Activated naive CD4-positive, alpha-beta T cell treated with anti-CD3 and anti-CD28 coated beads, Interleukin-2, amount 10 ng/mL, durations not matched to agents 7 days and 5 days (primary cell): ENCODE measurements at regions not wholly inside any gene's neighbourhood (a gene's known extent, or its start where the extent isn't known, plus 50 kb on each side); places are given as distances from the start of the nearest gene placed in this dataset.

ENCODE experiments used
- CTCF ChIA-PET: fragments of 350-600 bp; sonication (Branson Sonifier 250); formaldehyde crosslinking; loops from one replicate; lab custom pipeline; 2021; ENCODE audit warnings: antibody characterized with exemption; lab: Charles Lee
- DNase-seq: peaks from one replicate; pipeline ENCODE4 v3.0.0-alpha.2; 2020
- H3K27ac Mint-ChIP-seq: one replicate; pipeline ENCODE4 v1.8.0; 2021; ENCODE audit warnings: mild to moderate bottlenecking, moderate library complexity, mixed read lengths
- H3K27me3 Mint-ChIP-seq: one replicate; pipeline ENCODE4 v1.8.0; 2021; ENCODE audit warnings: mild to moderate bottlenecking, mixed read lengths
- H3K36me3 Mint-ChIP-seq: one replicate; pipeline ENCODE4 v1.8.0; 2021; ENCODE audit warnings: mixed read lengths
- H3K4me1 Mint-ChIP-seq: one replicate; pipeline ENCODE4 v1.8.0; 2021; ENCODE audit warnings: mixed read lengths
- H3K4me3 Mint-ChIP-seq: one replicate; pipeline ENCODE4 v1.8.0; 2021; ENCODE audit warnings: mild to moderate bottlenecking, moderate library complexity, mixed read lengths
- H3K9me3 Mint-ChIP-seq: one replicate; pipeline ENCODE4 v1.8.0; 2021; ENCODE audit warnings: mixed read lengths

DNA sequence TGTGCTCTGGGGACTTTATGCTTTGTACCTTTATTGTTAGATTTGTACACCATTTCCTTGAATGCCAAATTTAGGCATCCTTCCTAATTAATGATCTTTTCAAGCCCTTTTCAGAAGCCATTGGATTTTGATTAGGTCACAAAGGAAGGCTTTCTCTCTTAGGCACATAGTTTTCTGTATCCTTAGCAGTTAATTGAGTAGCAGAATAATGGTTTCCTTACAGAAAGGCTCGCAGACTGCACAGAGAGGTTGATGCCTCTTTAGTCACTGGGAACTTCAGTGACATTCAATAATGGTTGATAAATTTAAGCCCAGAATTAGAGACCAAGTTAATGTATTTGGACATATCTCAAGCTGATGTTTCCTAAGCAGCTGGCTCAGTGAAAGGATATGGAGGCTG, 139.1 kb upstream of the VGLL2 start:
- H3K4me3 Mint-ChIP-seq: no peak overlapping the region
- H3K27ac Mint-ChIP-seq: no peak overlapping the region
- DNase-seq: no peak
- CTCF ChIA-PET: no interaction called here
- H3K36me3 Mint-ChIP-seq: no peaks in the 10 kb centered on the region
- H3K27me3 Mint-ChIP-seq: no peaks in the 10 kb centered on the region
- no peaks in the 10 kb centered on the region for H3K4me1 Mint-ChIP-seq
- peaks cover 5% of the 10 kb centered on the region for H3K9me3 Mint-ChIP-seq

DNA sequence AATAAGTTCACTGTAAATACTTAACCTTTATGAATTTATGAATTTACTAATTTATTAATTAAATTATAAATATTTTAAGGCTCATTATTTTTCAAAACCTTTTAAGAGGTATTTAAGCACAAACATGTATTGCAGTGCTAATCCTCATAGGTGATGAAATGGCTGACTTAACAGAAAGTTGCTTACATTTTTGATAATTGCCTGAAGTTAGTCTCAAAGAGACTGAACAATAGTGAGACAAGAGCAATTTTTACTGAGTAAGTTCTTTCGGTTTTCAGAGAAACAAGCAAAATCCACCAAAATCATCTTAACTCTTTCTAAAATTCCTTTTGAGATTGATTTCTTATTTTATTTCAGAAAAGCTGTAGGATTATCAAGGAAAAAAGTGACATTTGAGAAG, 137.3 kb upstream of the VGLL2 start:
- no peaks in the 10 kb centered on the region for H3K27me3 Mint-ChIP-seq
- CTCF ChIA-PET: no interaction called here
- no peak overlapping the region for H3K27ac Mint-ChIP-seq
- DNase-seq: no peak
- H3K4me3 Mint-ChIP-seq: no peak overlapping the region
- H3K36me3 Mint-ChIP-seq: no peaks in the 10 kb centered on the region
- no peaks in the 10 kb centered on the region for H3K9me3 Mint-ChIP-seq
- H3K4me1 Mint-ChIP-seq: no peaks in the 10 kb centered on the region

DNA sequence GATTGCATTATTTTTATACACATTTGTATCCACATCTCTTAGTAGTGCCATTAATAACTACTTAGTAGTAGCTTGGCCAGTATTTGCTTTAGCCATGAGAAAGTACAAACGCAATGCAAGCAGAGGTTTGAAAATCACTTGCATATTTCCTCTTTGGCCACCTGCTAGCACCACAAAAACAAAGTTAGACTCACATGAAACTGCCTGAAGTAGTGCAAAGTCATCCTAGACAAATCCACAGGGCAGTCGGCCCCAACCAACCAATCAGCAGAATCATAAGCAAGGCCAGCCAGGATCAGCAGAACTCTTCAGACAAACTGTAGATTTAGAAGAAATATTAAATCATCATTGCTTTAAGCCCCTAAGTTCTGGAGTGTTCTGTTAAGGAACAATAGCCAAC, 135.2 kb upstream of the VGLL2 start:
- Mint-ChIP-seq H3K4me1 (no peaks in the 10 kb centered on the region), H3K36me3 (no peaks in the 10 kb centered on the region), H3K27ac (no peak overlapping the region), H3K4me3 (no peak overlapping the region), H3K9me3 (no peaks in the 10 kb centered on the region), H3K27me3 (no peaks in the 10 kb centered on the region)
- CTCF ChIA-PET: no interaction called here
- DNase-seq: no peak

DNA sequence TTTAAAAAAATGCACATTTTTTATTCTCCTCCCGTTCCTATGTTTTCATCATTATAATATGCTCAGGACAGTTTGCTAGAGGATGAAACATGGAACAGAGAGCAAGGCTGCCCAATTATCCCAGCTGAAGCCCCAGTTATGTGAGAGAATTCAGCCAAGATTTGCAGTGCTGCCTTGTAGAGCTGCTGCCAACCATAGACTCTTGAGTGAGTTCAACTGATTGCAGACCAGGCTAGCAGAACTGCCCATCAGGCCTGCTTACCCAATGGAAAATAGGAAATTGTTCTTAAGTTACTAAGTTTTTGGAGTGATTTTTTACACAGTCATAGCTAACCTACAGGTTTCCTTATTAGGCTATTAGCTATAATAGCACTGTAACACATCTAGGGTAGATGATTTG, 128.7 kb upstream of the VGLL2 start:
- Mint-ChIP-seq H3K9me3 (no peaks in the 10 kb centered on the region), H3K36me3 (no peaks in the 10 kb centered on the region), H3K27me3 (no peaks in the 10 kb centered on the region), H3K4me1 (no peaks in the 10 kb centered on the region), H3K27ac (no peak overlapping the region), H3K4me3 (no peak overlapping the region)
- DNase-seq: no peak
- CTCF ChIA-PET: no interaction called here

- Mint-ChIP-seq H3K27ac (no peak overlapping the region), H3K4me1 (no peaks in the 10 kb centered on the region), H3K36me3 (no peaks in the 10 kb centered on the region), H3K9me3 (no peaks in the 10 kb centered on the region), H3K27me3 (no peaks in the 10 kb centered on the region), H3K4me3 (no peak overlapping the region)
- CTCF ChIA-PET: no interaction called here
- no peak for DNase-seq
Measured at GRCh38 chr6:117137711-117138110, 127.6 kb upstream of the VGLL2 start.

GRCh38 chr6:117138425-117138824, 126.9 kb upstream of the VGLL2 start:
- Mint-ChIP-seq H3K4me1 (no peaks in the 10 kb centered on the region), H3K27ac (no peak overlapping the region), H3K27me3 (no peaks in the 10 kb centered on the region), H3K9me3 (peaks cover under 1% of the 10 kb centered on the region), H3K4me3 (no peak overlapping the region), H3K36me3 (no peaks in the 10 kb centered on the region)
- CTCF ChIA-PET: no interaction called here
- DNase-seq: no peak

DNA sequence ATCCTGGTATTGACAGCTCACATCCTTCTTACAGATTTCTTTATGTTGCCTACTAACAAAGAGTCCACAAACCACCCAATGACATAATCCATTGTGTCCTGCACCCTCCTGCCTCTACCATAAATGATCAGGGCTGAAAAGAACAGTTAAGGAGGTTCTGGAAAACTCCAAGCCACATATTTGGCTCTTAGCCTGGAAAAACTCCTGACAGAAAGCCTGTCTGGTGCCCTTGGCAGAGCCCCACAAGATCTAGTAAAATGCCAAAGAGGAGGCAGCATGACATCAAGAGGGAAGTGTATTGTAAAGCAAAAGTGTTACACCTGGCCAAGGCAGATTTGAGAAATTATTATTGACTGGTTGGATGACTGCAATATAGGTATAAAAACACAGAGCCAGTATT, 126.4 kb upstream of the VGLL2 start:
- Mint-ChIP-seq H3K27me3 (no peaks in the 10 kb centered on the region), H3K36me3 (no peaks in the 10 kb centered on the region), H3K27ac (no peak overlapping the region), H3K9me3 (peaks cover 3% of the 10 kb centered on the region), H3K4me3 (no peak overlapping the region), H3K4me1 (no peaks in the 10 kb centered on the region)
- CTCF ChIA-PET: no interaction called here
- no peak for DNase-seq

DNA sequence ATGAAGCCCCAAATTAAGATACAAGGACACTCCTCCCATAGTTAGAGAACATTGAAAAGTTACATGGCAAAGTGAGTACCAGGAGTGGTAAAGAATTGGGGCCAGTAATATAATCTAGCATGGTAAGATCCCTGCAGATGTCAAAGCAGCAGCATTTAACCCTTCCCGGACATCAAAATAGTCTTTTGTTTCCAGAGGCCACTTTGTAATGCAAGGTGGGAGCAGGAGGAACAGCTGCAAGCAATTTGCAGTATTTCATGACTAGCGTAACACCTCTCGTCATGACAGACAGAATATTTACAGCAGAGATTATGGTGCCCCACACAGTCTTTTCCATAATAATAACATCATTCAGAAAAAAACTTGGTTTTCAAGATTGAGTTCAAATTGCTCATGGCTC, 123.2 kb upstream of the VGLL2 start:
- H3K4me1 Mint-ChIP-seq: no peaks in the 10 kb centered on the region
- no peaks in the 10 kb centered on the region for H3K27me3 Mint-ChIP-seq
- no peak overlapping the region for H3K4me3 Mint-ChIP-seq
- no peaks in the 10 kb centered on the region for H3K36me3 Mint-ChIP-seq
- no peak for DNase-seq
- CTCF ChIA-PET: interaction anchor here (0.5 kb wide), 1 partner anchor 525 kb away, joined by 3 read pairs; no protein-coding TSS in a partner anchor
- no peak overlapping the region for H3K27ac Mint-ChIP-seq
- peaks cover 10% of the 10 kb centered on the region for H3K9me3 Mint-ChIP-seq

- no peaks in the 10 kb centered on the region for H3K36me3 Mint-ChIP-seq
- H3K4me3 Mint-ChIP-seq: no peak overlapping the region
- CTCF ChIA-PET: no interaction called here
- DNase-seq: no peak
- no peak overlapping the region for H3K27ac Mint-ChIP-seq
- no peaks in the 10 kb centered on the region for H3K27me3 Mint-ChIP-seq
- peaks cover 10% of the 10 kb centered on the region for H3K9me3 Mint-ChIP-seq
- no peaks in the 10 kb centered on the region for H3K4me1 Mint-ChIP-seq
Measured at GRCh38 chr6:117142995-117143394, 122.4 kb upstream of the VGLL2 start.

GRCh38 chr6:117143647-117144046, 121.7 kb upstream of the VGLL2 start:
- Mint-ChIP-seq H3K4me3 (no peak overlapping the region), H3K27me3 (no peaks in the 10 kb centered on the region), H3K36me3 (no peaks in the 10 kb centered on the region), H3K9me3 (peaks cover 10% of the 10 kb centered on the region), H3K27ac (no peak overlapping the region), H3K4me1 (no peaks in the 10 kb centered on the region)
- DNase-seq: no peak
- CTCF ChIA-PET: no interaction called here

- DNase-seq: no peak
- peaks cover 10% of the 10 kb centered on the region for H3K9me3 Mint-ChIP-seq
- no peaks in the 10 kb centered on the region for H3K36me3 Mint-ChIP-seq
- H3K4me3 Mint-ChIP-seq: no peak overlapping the region
- CTCF ChIA-PET: no interaction called here
- H3K27ac Mint-ChIP-seq: no peak overlapping the region
- H3K27me3 Mint-ChIP-seq: no peaks in the 10 kb centered on the region
- H3K4me1 Mint-ChIP-seq: no peaks in the 10 kb centered on the region
Measured at GRCh38 chr6:117145940-117146339, 119.4 kb upstream of the VGLL2 start.

- Mint-ChIP-seq H3K36me3 (no peaks in the 10 kb centered on the region), H3K9me3 (peaks cover 9% of the 10 kb centered on the region), H3K27ac (no peak overlapping the region), H3K4me3 (no peak overlapping the region), H3K27me3 (no peaks in the 10 kb centered on the region), H3K4me1 (no peaks in the 10 kb centered on the region)
- CTCF ChIA-PET: no interaction called here
- DNase-seq: no peak
Measured at GRCh38 chr6:117149324-117149723, 116.0 kb upstream of the VGLL2 start.

GRCh38 chr6:117156741-117157140, 108.6 kb upstream of the VGLL2 start:
- Mint-ChIP-seq H3K9me3 (peaks cover 2% of the 10 kb centered on the region), H3K36me3 (no peaks in the 10 kb centered on the region), H3K27ac (no peak overlapping the region), H3K4me1 (no peaks in the 10 kb centered on the region), H3K27me3 (no peaks in the 10 kb centered on the region), H3K4me3 (no peak overlapping the region)
- CTCF ChIA-PET: no interaction called here
- DNase-seq: no peak

DNA sequence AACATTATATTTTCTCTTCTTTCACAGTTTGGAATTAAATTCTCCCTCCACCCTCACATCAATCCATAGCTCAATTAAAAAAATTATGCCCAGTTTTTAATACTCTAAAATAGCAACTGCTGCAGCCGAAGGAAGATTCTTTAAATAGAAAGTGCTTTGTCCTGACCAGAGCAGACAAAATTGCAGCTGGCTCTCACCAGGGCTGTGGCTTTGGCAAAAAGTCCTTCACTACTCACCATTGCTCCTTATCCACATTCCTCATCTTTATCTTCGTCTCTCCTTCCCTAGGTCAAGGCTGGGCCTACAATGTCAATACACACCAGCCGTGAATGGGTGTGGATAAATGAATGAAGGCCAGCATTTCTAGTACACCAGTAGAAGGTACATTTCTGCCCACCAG, 107.9 kb upstream of the VGLL2 start:
- H3K4me3 Mint-ChIP-seq: no peak overlapping the region
- DNase-seq: no peak
- H3K9me3 Mint-ChIP-seq: peaks cover 2% of the 10 kb centered on the region
- CTCF ChIA-PET: no interaction called here
- no peaks in the 10 kb centered on the region for H3K27me3 Mint-ChIP-seq
- H3K27ac Mint-ChIP-seq: no peak overlapping the region
- H3K36me3 Mint-ChIP-seq: no peaks in the 10 kb centered on the region
- H3K4me1 Mint-ChIP-seq: no peaks in the 10 kb centered on the region

GRCh38 chr6:117165911-117166499, 99.4 kb upstream of the VGLL2 start:
- no peak for DNase-seq
- H3K27ac Mint-ChIP-seq: no peak overlapping the region
- no peak overlapping the region for H3K4me3 Mint-ChIP-seq
- H3K9me3 Mint-ChIP-seq: no peaks in the 10 kb centered on the region
- H3K27me3 Mint-ChIP-seq: no peaks in the 10 kb centered on the region
- no peaks in the 10 kb centered on the region for H3K36me3 Mint-ChIP-seq
- CTCF ChIA-PET: interaction anchor here (1.5 kb wide), 1 partner anchor 75 kb away, joined by 4 read pairs; no protein-coding TSS in a partner anchor
- H3K4me1 Mint-ChIP-seq: no peaks in the 10 kb centered on the region
